ENCODE measurements at regions not wholly inside any gene's neighbourhood (a gene's known extent, or its start where the extent isn't known, plus 50 kb on each side); places are given as distances from the start of the nearest gene placed in this dataset.

GRCh38 chr3:64915778-64916177 lies 228.0 kb upstream of the ADAMTS9 start:
- DNase-seq (ENCODE audit: low read depth): no peak

- no peak for DNase-seq (ENCODE audit: low read depth)
Measured at GRCh38 chr3:64913515-64913914, 225.7 kb upstream of the ADAMTS9 start.

- no peak for DNase-seq (ENCODE audit: low read depth)
Measured at GRCh38 chr3:64911138-64911537, 223.3 kb upstream of the ADAMTS9 start.

DNA sequence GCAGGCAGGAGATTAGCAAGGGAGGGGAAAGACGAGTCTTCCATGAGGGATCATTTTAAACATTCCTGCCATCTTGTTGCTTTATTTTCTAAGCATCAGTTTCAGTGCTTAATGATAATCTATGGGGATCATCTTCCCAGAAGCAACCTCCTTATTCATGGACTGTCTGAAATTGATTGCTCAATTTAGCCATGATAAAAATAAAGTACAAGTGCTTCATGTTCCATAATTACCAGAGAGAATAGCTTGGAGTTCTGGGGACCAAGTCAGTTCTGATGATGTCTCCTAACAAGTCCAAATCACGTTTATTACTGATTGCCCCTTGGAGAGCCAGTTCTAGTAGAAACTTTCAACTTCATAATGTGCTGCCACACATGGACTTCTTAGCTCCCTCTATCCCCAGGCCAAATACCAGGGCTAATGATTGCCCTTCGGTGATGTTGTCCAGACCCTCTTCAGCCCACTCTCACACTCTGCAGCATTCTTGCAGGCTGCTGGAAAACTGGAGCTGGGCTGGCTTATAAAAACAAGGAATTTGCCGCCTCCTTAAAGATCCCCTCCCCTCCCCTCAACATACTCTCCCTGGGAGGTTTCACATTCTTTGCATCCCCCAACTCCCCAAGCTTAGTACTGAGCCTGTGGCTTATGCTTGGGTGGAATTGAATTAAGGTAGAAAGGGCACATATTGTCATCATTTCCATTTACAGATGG lies 222.1 kb upstream of the ADAMTS9 start:
- no peak for DNase-seq (ENCODE audit: low read depth)

- DNase-seq (ENCODE audit: low read depth): no peak
Measured at GRCh38 chr3:64909011-64909410, 221.2 kb upstream of the ADAMTS9 start.

GRCh38 chr3:64908251-64908685 lies 220.5 kb upstream of the ADAMTS9 start:
- no peak for DNase-seq (ENCODE audit: low read depth)

- no peak for DNase-seq (ENCODE audit: low read depth)
Measured at GRCh38 chr3:64905906-64906410, 218.2 kb upstream of the ADAMTS9 start.

GRCh38 chr3:64903006-64903405 lies 215.2 kb upstream of the ADAMTS9 start:
- no peak for DNase-seq (ENCODE audit: low read depth)

DNA sequence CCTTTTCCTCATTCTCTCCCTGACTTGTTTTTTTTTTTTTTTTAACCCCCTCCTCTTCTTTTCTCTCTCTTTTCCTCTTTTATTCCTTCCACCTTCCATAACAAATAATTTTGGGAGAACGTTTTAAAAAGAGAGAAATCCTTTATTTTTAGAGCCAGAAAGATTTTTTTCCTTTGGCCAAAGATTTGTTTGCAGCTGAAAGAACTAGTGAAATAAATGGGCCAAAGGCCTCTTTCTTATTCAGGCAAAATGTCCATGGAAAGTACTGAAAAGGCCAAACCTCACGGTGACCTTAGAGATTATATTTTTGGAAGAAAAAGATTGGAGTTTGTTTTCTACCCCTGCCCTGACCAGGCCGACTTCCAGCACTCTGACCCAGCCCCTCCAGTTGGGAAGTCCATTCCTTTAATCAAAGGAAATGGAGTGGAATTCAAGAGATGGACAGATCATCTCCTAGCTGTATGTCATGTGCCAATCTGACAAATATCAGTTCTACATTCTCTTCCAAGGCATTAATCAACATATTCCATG lies 214.3 kb upstream of the ADAMTS9 start:
- DNase-seq (ENCODE audit: low read depth): no peak

DNA sequence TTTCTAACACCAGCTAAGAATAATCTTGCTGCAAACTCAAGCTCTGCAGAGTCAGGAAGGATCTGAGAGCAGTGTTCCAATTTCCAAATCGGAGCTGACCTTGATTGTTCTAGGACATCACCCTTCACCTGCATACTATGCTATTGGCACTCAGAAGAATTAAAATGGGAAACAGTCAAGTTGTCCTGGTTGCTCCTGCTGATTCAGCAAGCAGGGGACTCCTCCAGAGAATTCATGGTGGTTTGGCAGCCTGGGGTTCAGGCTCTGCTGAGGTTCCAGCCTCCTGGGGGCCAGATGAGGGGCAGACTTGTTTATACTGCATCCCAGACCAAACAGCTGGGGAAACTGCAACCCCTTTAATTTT lies 213.7 kb upstream of the ADAMTS9 start:
- DNase-seq (ENCODE audit: low read depth): no peak

DNA sequence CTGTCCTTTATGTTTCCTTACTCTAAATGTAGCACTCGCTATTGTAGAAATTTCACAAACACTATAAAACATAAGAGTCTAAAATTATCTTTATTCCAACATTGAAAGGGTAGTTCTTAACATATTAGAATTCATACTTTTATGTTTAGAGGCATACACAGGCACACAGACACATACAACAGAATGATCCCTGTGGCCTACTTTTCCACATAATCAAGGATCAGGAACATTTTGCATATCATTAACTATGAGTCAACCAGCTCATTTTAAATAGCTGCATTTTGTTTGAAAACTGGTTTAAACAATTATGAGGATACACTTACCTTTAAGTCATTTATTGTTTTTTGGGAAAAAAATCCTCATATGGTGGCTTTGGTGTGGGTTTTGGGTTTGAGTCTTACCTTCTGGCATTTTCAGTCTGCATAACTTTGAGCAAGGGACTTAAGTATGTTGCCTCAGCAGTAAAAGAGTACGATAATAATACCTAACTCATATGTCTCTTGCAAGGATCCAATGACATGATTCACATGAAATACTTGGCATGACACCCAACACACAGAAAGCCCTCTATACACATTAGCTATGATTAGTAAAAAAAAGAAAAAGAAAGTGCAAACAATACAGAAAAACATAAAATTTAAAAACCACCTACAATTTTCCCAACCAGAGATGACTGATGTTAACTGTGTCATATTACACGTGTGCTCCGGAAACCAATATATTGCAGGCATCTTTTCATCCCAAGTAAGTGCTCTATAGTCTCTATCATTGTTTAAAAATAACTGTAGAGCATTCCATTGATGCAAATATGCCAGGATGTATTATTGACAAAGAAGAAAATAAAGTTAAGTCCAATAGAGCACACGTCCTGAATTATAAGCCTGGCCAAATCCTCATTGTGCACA lies 213.1 kb upstream of the ADAMTS9 start:
- DNase-seq (ENCODE audit: low read depth): no peak

DNA sequence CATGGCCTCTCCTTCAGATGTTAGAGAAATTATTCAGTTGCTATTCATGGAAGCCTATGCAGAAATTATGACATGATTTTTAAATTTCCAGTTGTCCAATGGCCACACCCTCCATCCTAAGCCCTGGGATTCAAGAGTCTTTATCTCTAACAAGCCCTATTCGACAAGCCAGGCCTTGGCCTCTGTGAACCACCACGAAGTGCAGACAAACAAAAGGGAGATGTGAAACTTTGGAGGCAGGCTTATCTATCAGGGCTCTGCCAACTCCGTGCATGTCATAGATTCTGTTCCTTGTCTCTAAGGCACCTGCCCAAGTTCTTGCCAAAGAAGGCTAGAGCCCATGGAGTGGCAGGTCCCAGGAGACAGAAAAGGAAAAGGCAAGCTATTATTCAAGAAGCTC lies 212.4 kb upstream of the ADAMTS9 start:
- DNase-seq (ENCODE audit: low read depth): no peak

GRCh38 chr3:64898941-64899340 lies 211.1 kb upstream of the ADAMTS9 start:
- DNase-seq (ENCODE audit: low read depth): no peak

DNA sequence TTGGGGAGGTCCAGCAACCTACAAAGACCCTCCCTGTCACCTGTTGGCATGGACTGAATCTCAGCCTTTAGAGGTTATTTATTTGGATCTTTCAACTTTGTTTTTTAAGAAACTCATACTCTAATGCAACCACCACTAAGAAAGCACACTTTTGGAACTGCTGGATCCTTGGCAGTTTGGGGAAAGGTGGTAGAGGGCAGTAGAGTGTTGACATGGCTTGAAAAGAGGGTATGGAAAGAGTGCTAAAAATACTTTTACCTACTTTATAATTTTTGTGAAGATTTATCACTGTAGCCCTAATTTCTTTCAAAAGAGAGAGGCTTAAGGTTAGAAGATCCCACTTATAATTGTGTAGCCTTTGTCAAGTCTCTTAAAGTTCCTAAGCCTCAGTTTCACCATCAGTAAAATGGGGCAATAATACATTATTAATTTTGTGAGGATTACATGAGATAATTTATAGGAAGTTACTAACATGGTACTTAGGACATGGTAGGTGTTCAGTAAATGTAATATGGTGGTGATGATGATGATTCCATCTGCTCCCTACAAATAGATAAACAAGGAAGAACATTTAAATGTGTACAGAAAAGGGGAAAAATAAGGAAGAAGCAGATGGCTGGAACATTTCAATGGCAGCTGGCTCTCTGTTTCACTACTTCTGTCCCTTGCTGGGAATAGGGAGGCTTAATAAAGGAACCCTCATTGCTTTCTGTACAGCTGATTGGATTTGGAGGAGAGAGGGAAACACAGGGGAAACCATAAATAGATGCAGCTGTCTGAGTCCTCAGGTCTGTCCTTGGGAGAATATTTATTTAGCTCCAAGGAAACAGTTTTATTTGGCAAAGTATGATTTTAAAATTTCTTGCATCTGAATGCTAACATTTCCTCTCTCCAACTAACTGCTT lies 208.4 kb upstream of the ADAMTS9 start:
- DNase-seq (ENCODE audit: low read depth): no peak

DNA sequence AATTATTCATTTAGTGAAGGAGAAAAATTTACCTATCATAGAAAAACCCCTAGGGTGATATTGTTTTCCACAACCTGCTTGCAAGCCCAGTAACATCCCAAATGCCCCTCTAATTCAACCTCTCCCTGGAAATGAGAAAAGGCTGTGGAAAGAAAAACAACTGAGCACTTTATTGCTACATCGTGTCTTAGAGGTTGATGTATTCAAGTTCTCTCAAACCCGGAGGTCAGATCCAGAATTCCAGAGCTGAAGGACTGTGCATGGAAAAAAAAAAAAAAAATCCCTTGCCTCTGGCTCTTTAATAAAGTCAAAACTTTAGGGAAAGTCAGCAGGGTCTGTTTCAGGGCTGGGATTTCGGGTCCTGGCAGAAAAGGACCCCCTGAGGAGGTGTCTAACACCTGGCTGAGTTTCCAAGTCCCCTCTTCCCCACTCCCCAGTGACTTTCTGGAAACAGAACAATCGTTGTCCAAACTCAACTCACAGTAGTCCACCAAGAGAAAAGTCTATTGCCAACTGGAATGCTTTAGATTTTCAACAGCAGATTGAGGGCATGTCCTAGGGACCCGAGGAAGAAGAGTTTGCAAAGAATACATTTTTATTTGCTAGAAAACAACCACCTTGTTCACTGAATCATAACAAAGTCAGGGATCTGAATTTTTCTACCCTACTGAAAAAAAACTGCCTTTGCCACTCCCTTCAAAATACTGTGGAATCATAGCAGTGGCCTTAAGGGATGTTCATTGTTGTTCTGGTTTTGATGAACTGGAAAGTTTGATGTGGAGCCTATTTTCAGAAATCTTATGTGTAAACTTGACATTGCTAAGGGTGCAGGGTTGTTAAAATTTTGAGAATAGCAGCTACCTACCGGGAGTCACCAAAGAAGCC lies 207.5 kb upstream of the ADAMTS9 start:
- DNase-seq (ENCODE audit: low read depth): no peak

- no peak for DNase-seq (ENCODE audit: low read depth)
Measured at GRCh38 chr3:64894006-64894405, 206.2 kb upstream of the ADAMTS9 start.

DNA sequence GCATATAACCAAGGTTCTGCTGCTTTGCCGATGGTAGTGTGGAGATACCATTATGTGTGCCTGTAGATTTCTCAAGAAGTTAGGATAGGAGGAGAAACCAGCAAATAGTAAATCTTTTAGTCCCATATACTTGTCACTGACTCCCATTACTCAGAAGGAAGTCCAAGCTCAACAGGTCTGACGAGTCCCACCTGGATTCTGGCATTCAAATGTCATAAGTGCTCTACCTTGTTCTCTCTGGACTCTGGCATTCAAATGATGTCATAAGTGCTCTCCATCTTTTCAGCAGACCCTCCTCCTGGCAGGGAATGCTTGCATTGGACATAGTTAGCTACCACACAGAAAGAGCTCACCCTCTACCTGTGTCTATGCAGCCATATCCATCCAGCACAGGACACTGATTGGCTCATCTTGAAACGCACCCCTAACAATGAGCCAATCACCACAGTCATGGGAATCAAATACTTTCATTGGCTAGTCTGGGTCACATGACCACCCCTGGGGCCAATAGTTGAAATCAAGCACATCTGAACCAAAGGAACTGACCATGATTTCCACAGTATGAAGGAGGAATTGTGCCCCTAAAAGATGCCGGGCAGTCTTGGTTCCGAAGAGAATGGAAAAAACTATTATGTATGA lies 205.0 kb upstream of the ADAMTS9 start:
- DNase-seq (ENCODE audit: low read depth): no peak

DNA sequence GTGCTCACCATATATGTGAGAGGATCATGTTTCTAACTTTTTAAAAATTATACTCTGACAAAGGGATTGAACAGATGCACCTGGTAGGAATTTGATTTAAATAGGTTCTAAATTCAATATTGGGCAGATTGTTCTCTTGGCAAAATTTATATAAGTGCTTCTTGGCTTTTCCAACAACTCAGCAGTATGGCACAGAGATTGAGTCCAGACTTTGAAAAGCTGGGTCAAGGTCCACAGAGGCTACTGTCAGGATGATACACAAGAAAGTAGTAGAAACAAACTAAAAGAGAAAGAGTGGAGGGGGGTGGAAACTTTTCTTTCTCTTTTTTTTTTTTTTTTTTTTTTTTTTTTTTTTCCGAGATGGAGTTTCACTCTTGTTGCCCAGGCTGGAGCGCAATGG lies 203.2 kb upstream of the ADAMTS9 start:
- no peak for DNase-seq (ENCODE audit: low read depth)

- DNase-seq (ENCODE audit: low read depth): no peak
Measured at GRCh38 chr3:64890466-64890865, 202.7 kb upstream of the ADAMTS9 start.

DNA sequence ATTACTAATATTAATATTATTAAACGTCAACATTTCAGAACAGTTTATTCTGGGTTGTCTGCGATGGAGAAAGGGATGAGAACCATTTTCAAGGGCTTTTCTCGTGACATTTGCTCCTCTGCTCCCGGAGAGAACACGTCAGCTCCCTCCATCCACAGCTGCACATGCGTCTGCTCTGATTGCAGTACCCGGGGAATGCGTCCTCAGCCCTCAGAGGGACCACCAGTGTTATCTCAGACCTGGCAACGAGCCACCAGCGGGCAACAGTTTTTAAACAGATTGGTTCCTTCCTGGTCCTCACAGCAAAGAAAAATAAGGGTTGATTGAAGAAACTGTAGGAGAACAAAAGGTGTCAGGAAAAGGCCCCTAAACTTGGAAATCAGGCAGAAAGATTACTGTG lies 202.2 kb upstream of the ADAMTS9 start:
- DNase-seq (ENCODE audit: low read depth): no peak
